IPS-NIHi11 (cell line): ENCODE measurements at regions not wholly inside any gene's neighbourhood (a gene's known extent, or its start where the extent isn't known, plus 50 kb on each side); places are given as distances from the start of the nearest gene placed in this dataset.
A peak's percentile ranks its signal among the peaks of the same experiment; 100 is the strongest.
"Not testable (repeated sequence)": the region's sequence is repeated elsewhere in the genome, so short reads cannot be mapped to it uniquely, and the experiment has no call there.

ENCODE experiments used
- DNase-seq: peaks from one replicate; pipeline ENCODE4 v3.0.0; 2012; ENCODE audit warnings: mixed read lengths, low spot score

GRCh38 chr15:35929740-35930444, 383.9 kb upstream of the DPH6 start:
- DNase-seq: no peak

- no peak for DNase-seq
Measured at GRCh38 chr15:35931799-35932341, 385.9 kb upstream of the DPH6 start.

- DNase-seq: no peak
Measured at GRCh38 chr15:35932531-35932930, 386.6 kb upstream of the DPH6 start.

- no peak for DNase-seq
Measured at GRCh38 chr15:35933531-35933930, 387.6 kb upstream of the DPH6 start.

- no peak for DNase-seq
Measured at GRCh38 chr15:35934383-35935049, 388.6 kb upstream of the DPH6 start.

- DNase-seq: no peak
Measured at GRCh38 chr15:35936284-35936683, 390.3 kb upstream of the DPH6 start.

GRCh38 chr15:35937380-35937779, 391.4 kb upstream of the DPH6 start:
- DNase-seq: no peak

- DNase-seq: no peak
Measured at GRCh38 chr15:35944945-35945585, 399.1 kb upstream of the DPH6 start.

GRCh38 chr15:35953424-35953823, 407.5 kb upstream of the DPH6 start:
- no peak for DNase-seq

- DNase-seq: no peak
Measured at GRCh38 chr15:35956056-35956455, 410.1 kb upstream of the DPH6 start.

- DNase-seq: no peak
Measured at GRCh38 chr15:35958021-35958420, 412.1 kb upstream of the DPH6 start.

GRCh38 chr15:35958975-35959374, 413.0 kb upstream of the DPH6 start:
- no peak for DNase-seq

- DNase-seq: no peak
Measured at GRCh38 chr15:35963326-35963725, 417.4 kb upstream of the DPH6 start.

GRCh38 chr15:35966781-35967180, 420.8 kb upstream of the DPH6 start:
- DNase-seq: no peak

GRCh38 chr15:35967968-35968367, 422.0 kb upstream of the DPH6 start:
- DNase-seq: not testable (repeated sequence)

GRCh38 chr15:35973029-35973428, 427.1 kb upstream of the DPH6 start:
- DNase-seq: no peak

- no peak for DNase-seq
Measured at GRCh38 chr15:35974052-35974451, 428.1 kb upstream of the DPH6 start.

GRCh38 chr15:35975941-35976340, 430.0 kb upstream of the DPH6 start:
- DNase-seq: no peak

- peak; percentile 38 for DNase-seq
Measured at GRCh38 chr15:35979608-35980007, 433.6 kb upstream of the DPH6 start.

GRCh38 chr15:35980719-35981118, 434.8 kb upstream of the DPH6 start:
- no peak for DNase-seq

- no peak for DNase-seq
Measured at GRCh38 chr15:35986191-35986721, 440.3 kb upstream of the DPH6 start.

- DNase-seq: no peak
Measured at GRCh38 chr15:35987056-35987455, 441.1 kb upstream of the DPH6 start.

- no peak for DNase-seq
Measured at GRCh38 chr15:35991386-35991785, 445.4 kb upstream of the DPH6 start.
